ENCODE measurements at regions not wholly inside any gene's neighbourhood (a gene's known extent, or its start where the extent isn't known, plus 50 kb on each side); places are given as distances from the start of the nearest gene placed in this dataset.

GRCh38 chr17:14738652-14738988, 437.7 kb downstream of the HS3ST3B1 start:
- TF ChIP-seq POLR2A (IDR thresholded peaks at IDR 0.05; ENCODE audit: low read length) (no peak), GATA1 (IDR thresholded peaks at IDR 0.05; ENCODE audit: low read depth, low read length) (no peak)
